ENCODE measurements at regions not wholly inside any gene's neighbourhood (a gene's known extent, or its start where the extent isn't known, plus 50 kb on each side); places are given as distances from the start of the nearest gene placed in this dataset.
A peak's percentile ranks its signal among the peaks of the same experiment; 100 is the strongest.

GRCh38 chr5:171630350-171631065 is 155.1 kb upstream of the SMIM23 start:
- no peak overlapping the region for H3K4me2 ChIP-seq (ENCODE audit: low read length)
- CTCF ChIA-PET (ENCODE audit: unreplicated experiment), result no interaction called here

GRCh38 chr5:171632616-171633015 is 153.0 kb upstream of the SMIM23 start:
- no peaks in the 10 kb centered on the region for H3K9me3 ChIP-seq (ENCODE audit: low read length)
- no peak overlapping the region for H3K27ac ChIP-seq (ENCODE audit: low read depth, low read length, poor library complexity, severe bottlenecking)
- no peaks in the 10 kb centered on the region; the same call in 1 of the 2 replicates for H4K20me1 ChIP-seq (ENCODE audit: insufficient read depth, low read length)
- TF ChIP-seq EZH2phosphoT487 (IDR thresholded peaks at IDR 0.05; ENCODE audit: borderline replicate concordance, low read depth, low read length), result no peak
- no peak for TF ChIP-seq CTCF (conservative IDR thresholded peaks at IDR 0.05; ENCODE audit: low read length)
- peaks cover 15% of the 10 kb centered on the region for H3K4me1 ChIP-seq (ENCODE audit: insufficient read depth, low read length, poor library complexity, severe bottlenecking)
- ChIA-PET POLR2A (no interaction called here), CTCF (ENCODE audit: unreplicated experiment) (no interaction called here)
- BruUV-seq (replicated peaks), result no TSS peak
- no peak for DNase-seq (ENCODE audit: low spot score)
- H3K9me2 ChIP-seq (ENCODE audit: insufficient read depth, low read length), result no peaks in the 10 kb centered on the region
- H2AFZ ChIP-seq (ENCODE audit: low read length), result no peak overlapping the region
- no peaks in the 10 kb centered on the region for H3K79me2 ChIP-seq (ENCODE audit: insufficient read depth, low read depth, low read length)
- intact Hi-C loops (cut with micrococcal nuclease; ENCODE audit: unreplicated experiment), result no loop called here
- H3K4me3 ChIP-seq (ENCODE audit: low read depth, low read length, poor library complexity, severe bottlenecking), result no peak overlapping the region
- no peak overlapping the region for H3K4me2 ChIP-seq (ENCODE audit: low read length)
- no peaks in the 10 kb centered on the region for H3K36me3 ChIP-seq (ENCODE audit: insufficient read depth, low read length)

More at GRCh38 chr5:171630350-171631065, 155.1 kb upstream of the SMIM23 start:
- no TSS peak for BruUV-seq (replicated peaks)
- intact Hi-C loops (cut with micrococcal nuclease; ENCODE audit: unreplicated experiment), result no loop called here
- Histone ChIP-seq H3K27ac (ENCODE audit: low read depth, low read length, poor library complexity, severe bottlenecking) (no peak overlapping the region), H3K4me1 (ENCODE audit: insufficient read depth, low read length, poor library complexity, severe bottlenecking) (peaks cover 15% of the 10 kb centered on the region), H4K20me1 (ENCODE audit: insufficient read depth, low read length) (no peaks in the 10 kb centered on the region; the same call in 1 of the 2 replicates), H3K9me2 (ENCODE audit: insufficient read depth, low read length) (no peaks in the 10 kb centered on the region), H3K36me3 (ENCODE audit: insufficient read depth, low read length) (no peaks in the 10 kb centered on the region), H2AFZ (ENCODE audit: low read length) (no peak overlapping the region), H3K79me2 (ENCODE audit: insufficient read depth, low read depth, low read length) (no peaks in the 10 kb centered on the region), H3K9me3 (ENCODE audit: low read length) (no peaks in the 10 kb centered on the region), H3K4me3 (ENCODE audit: low read depth, low read length, poor library complexity, severe bottlenecking) (no peak overlapping the region)
- DNase-seq (ENCODE audit: low spot score), result no peak
- POLR2A ChIA-PET, result no interaction called here
- no peak for TF ChIP-seq CTCF (conservative IDR thresholded peaks at IDR 0.05; ENCODE audit: low read length)
- TF ChIP-seq EZH2phosphoT487 (IDR thresholded peaks at IDR 0.05; ENCODE audit: borderline replicate concordance, low read depth, low read length), result no peak

DNA sequence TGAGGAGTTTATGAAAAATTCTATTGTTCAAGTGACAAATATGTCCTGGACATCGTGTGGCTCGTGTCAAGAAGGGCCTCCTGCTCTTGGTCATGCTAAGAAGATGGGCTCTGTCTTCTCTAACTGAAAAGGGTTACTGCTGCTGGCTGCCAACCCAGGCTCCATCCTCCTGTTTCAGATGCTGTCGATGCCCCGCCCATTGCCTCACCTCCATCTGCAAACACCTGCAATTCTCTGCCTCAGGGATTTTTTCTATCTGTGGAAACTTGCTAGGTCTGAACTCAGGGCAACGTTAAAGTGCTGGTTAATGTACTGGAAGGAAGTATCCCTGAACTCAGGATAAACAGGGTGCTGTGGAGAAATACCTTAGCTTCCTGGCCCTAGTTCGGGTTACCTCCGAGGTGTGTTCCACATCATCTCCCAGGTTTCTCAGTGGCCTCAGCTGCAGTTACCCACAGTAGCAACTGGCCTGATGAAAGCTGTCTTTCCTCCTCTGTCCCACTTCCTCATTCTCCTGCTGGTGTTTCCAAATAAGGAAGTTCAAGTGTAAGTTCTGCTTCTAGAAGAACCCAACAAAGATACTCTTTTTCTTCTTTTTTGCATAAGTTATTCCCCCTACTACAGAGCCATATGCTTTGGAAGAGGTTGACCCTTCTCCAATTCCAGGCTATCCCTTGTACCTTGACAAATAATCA is 151.7 kb upstream of the SMIM23 start:
- BruUV-seq (replicated peaks), result no TSS peak
- POLR2A ChIA-PET, result interaction anchor here (0.6 kb wide), 1 partner anchor 205 kb away, joined by 3 read pairs; no protein-coding TSS in a partner anchor
- Histone ChIP-seq H3K4me2 (ENCODE audit: low read length) (peak overlapping the region; percentile 47), H3K4me1 (ENCODE audit: insufficient read depth, low read length, poor library complexity, severe bottlenecking) (peaks cover 15% of the 10 kb centered on the region), H3K9me3 (ENCODE audit: low read length) (no peaks in the 10 kb centered on the region), H3K27ac (ENCODE audit: low read depth, low read length, poor library complexity, severe bottlenecking) (no peak overlapping the region), H3K79me2 (ENCODE audit: insufficient read depth, low read depth, low read length) (no peaks in the 10 kb centered on the region), H2AFZ (ENCODE audit: low read length) (no peak overlapping the region; the same call in 1 of the 2 replicates), H3K9me2 (ENCODE audit: insufficient read depth, low read length) (no peaks in the 10 kb centered on the region), H3K4me3 (ENCODE audit: low read depth, low read length, poor library complexity, severe bottlenecking) (no peak overlapping the region), H3K36me3 (ENCODE audit: insufficient read depth, low read length) (no peaks in the 10 kb centered on the region), H4K20me1 (ENCODE audit: insufficient read depth, low read length) (no peaks in the 10 kb centered on the region; the same call in 1 of the 2 replicates)
- CTCF ChIA-PET (ENCODE audit: unreplicated experiment), result no interaction called here
- TF ChIP-seq CTCF (conservative IDR thresholded peaks at IDR 0.05; ENCODE audit: low read length) (no peak), EZH2phosphoT487 (IDR thresholded peaks at IDR 0.05; ENCODE audit: borderline replicate concordance, low read depth, low read length) (no peak)
- peak; percentile 27 for DNase-seq (ENCODE audit: low spot score)
- intact Hi-C loops (cut with micrococcal nuclease; ENCODE audit: unreplicated experiment), result no loop called here

Measured in OCI-LY7 (cell line).